ENCODE measurements at regions not wholly inside any gene's neighbourhood (a gene's known extent, or its start where the extent isn't known, plus 50 kb on each side); places are given as distances from the start of the nearest gene placed in this dataset.

- FAIRE-seq, result no peak
- TF ChIP-seq JUN (IDR thresholded peaks at IDR 0.05; ENCODE audit: low read depth, low read length) (no peak), RAD21 (IDR thresholded peaks at IDR 0.05 in 1 of 2, conservative IDR thresholded peaks at IDR 0.05 in 1 of 2; ENCODE audit: low read depth in 2 of 2, low read length in 2 of 2) (no peak), HDAC6 (IDR thresholded peaks at IDR 0.05; ENCODE audit: low read depth, low read length) (no peak), MAX (IDR thresholded peaks at IDR 0.05) (no peak), PHF8 (conservative IDR thresholded peaks at IDR 0.05; ENCODE audit: low read depth, low read length) (no peak), ASH2L (IDR thresholded peaks at IDR 0.05; ENCODE audit: low read length) (no peak), CREB1 (IDR thresholded peaks at IDR 0.05) (no peak), NRF1 (IDR thresholded peaks at IDR 0.05; ENCODE audit: low read depth, low read length) (no peak), BCL11A (IDR thresholded peaks at IDR 0.05; ENCODE audit: low read depth in 2 of 2, low read length in 2 of 2) (no peak), TBP (IDR thresholded peaks at IDR 0.05; ENCODE audit: low read depth, low read length) (no peak), CEBPB (IDR thresholded peaks at IDR 0.05; ENCODE audit: low read depth, low read length) (no peak), CBX8 (IDR thresholded peaks at IDR 0.05; ENCODE audit: borderline replicate concordance, low read depth, low read length) (no peak), RNF2 (IDR thresholded peaks at IDR 0.05; ENCODE audit: borderline replicate concordance, low read depth, low read length, missing control alignments, poor library complexity, severe bottlenecking) (no peak), SIN3A (conservative IDR thresholded peaks at IDR 0.05 in 1 of 2, IDR thresholded peaks at IDR 0.05 in 1 of 2; ENCODE audit: low read depth in 1 of 2, low read length in 2 of 2) (no peak)
These were observed 648.2 kb downstream of the STK39 start for GRCh38 chr2:167599219-167599618.

More at GRCh38 chr2:167599219-167599618, 648.2 kb downstream of the STK39 start:
- Histone ChIP-seq H2AFZ (ENCODE audit: low read length) (no peak overlapping the region), H4K20me1 (replicated peaks in 1 of 2; ENCODE audit: control insufficient read depth in 1 of 2, insufficient read depth in 2 of 2, low read length in 2 of 2) (no peaks in the 10 kb centered on the region), H2BK5ac (ENCODE audit: low read depth, low read length) (no peak overlapping the region), H3K9ac (replicated peaks in 1 of 4; ENCODE audit: extremely low read depth in 1 of 4, low read depth in 3 of 4, low read length in 3 of 4) (no peak overlapping the region), H2BK12ac (ENCODE audit: low read depth, low read length) (no peak overlapping the region), H2AK5ac (ENCODE audit: low read depth, low read length) (no peak overlapping the region), H3K4ac (replicated peaks; ENCODE audit: insufficient read length, low read depth, low read length) (no peak overlapping the region), H3K18ac (ENCODE audit: extremely low read depth, low read length) (no peak overlapping the region), H3K36me3 (ENCODE audit: control insufficient read depth in 2 of 4, insufficient read depth in 4 of 4, low read length in 3 of 4) (peaks cover 0 to 21% (median 2%) of the 10 kb centered on the region in 4 experiments; a peak in 3 of 8 replicates), H3K27me3 (replicated peaks in 1 of 4; ENCODE audit: control insufficient read depth in 3 of 4, extremely low read depth in 1 of 4, insufficient read depth in 3 of 4, low read length in 3 of 4) (no peaks in the 10 kb centered on the region), H4K5ac (ENCODE audit: insufficient read length, low read depth, low read length) (no peak overlapping the region), H3K4me3 (ENCODE audit: extremely low read depth in 1 of 4, insufficient read depth in 2 of 4, low read depth in 3 of 4, low read length in 4 of 4) (no peak overlapping the region), H3K14ac (ENCODE audit: insufficient read length) (no peak overlapping the region), H3K79me1 (ENCODE audit: low read depth, low read length) (no peaks in the 10 kb centered on the region), H4K91ac (replicated peaks; ENCODE audit: insufficient read length, low read length) (no peak overlapping the region), H3K79me2 (ENCODE audit: control insufficient read depth in 1 of 2, insufficient read depth in 2 of 2, low read length in 2 of 2) (no peaks in the 10 kb centered on the region), H3K56ac (replicated peaks; ENCODE audit: insufficient read length, low read depth, low read length) (no peak overlapping the region), H2BK15ac (ENCODE audit: low read length) (no peak overlapping the region), H3K23me2 (ENCODE audit: low read depth, low read length) (no peaks in the 10 kb centered on the region), H4K8ac (ENCODE audit: extremely low read depth, insufficient read depth, low read length) (no peak overlapping the region), H2BK120ac (replicated peaks; ENCODE audit: low read depth, low read length) (no peak overlapping the region), H3K9me3 (ENCODE audit: insufficient read depth in 2 of 2, low read depth in 1 of 2, low read length in 1 of 2) (peaks cover 17 to 18% of the 10 kb centered on the region in 2 experiments), H3K27ac (ENCODE audit: low read depth, low read length) (no peak overlapping the region), H3K4me1 (replicated peaks in 1 of 4; ENCODE audit: control insufficient read depth in 3 of 4, insufficient read depth in 4 of 4, low read length in 3 of 4) (no peaks in the 10 kb centered on the region), H3K23ac (ENCODE audit: insufficient read length) (no peak overlapping the region), H3K4me2 (ENCODE audit: insufficient read depth in 1 of 2, low read depth in 2 of 2, low read length in 2 of 2) (no peak overlapping the region), H2BK20ac (ENCODE audit: low read length) (no peak overlapping the region)
- POLR2A ChIA-PET (ENCODE audit: partially characterized antibody), result no interaction called here
- CTCF ChIA-PET (ENCODE audit: partially characterized antibody), result no interaction called here
- WGBS, 2 experiments (ENCODE audit: extremely low coverage in 1 of 2, insufficient coverage in 1 of 2, insufficient read length in 1 of 2, insufficient replicate concordance in 2 of 2, low coverage in 1 of 2, low lambda C conversion rate in 2 of 2, missing lambda C conversion rate in 1 of 2), result 94% methylated on average over 1 of the region's 1 CpG; no CpG with 5 or more reads in 1 of the 2 experiments
- no peak for DNase-seq (ENCODE audit: low read depth in 1 of 2, low spot score in 2 of 2)
